22Rv1 (cell line): ENCODE measurements at regions not wholly inside any gene's neighbourhood (a gene's known extent, or its start where the extent isn't known, plus 50 kb on each side); places are given as distances from the start of the nearest gene placed in this dataset.

Experiments
- CTCF ChIP-seq: fragments of 450-650 bp; IDR thresholded peaks from 2 replicates; pipeline ENCODE4 v1.5.1; 2017; ENCODE audit warnings: mild to moderate bottlenecking
- ZFX ChIP-seq: fragments of 450-650 bp; IDR thresholded peaks from 2 replicates; pipeline ENCODE4 v1.6.1; 2017; ENCODE audit warnings: antibody characterized with exemption, borderline replicate concordance

- TF ChIP-seq CTCF (no peak), ZFX (no peak)
Measured at GRCh38 chr11:45472716-45473317, 186.7 kb upstream of the SYT13 start.
